A673 (cell line): ENCODE measurements at regions not wholly inside any gene's neighbourhood (a gene's known extent, or its start where the extent isn't known, plus 50 kb on each side); places are given as distances from the start of the nearest gene placed in this dataset.

Source experiments
- BruUV-seq: library from RNA; stranded (reverse); fragments of 400-500 nt; replicated peaks from 2 replicates; lab custom pipeline; 2021; lab: Mats Ljungman, UMichigan
- CTCF ChIA-PET: fragments of 300-600 bp; sonication (Branson Sonifier 250); formaldehyde crosslinking; loops from one replicate; lab custom pipeline; 2022; ENCODE audit warnings: antibody characterized with exemption; lab: Charles Lee
- POLR2A ChIA-PET: fragments of 300-600 bp; sonication (Branson Sonifier 250); formaldehyde crosslinking; loops from one replicate; lab custom pipeline; 2022; ENCODE audit warnings: antibody characterized with exemption; ENCODE audit not compliant: low non-redundant PET; lab: Charles Lee
- DNase-seq: peaks from one replicate; pipeline ENCODE4 v3.0.0-alpha.2; 2015; ENCODE audit warnings: low spot score
- H3K27ac ChIP-seq: fragments of 200-600 bp; sonication (generic); 2 replicates; pipeline ENCODE4 v1.5.1; 2016; ENCODE audit warnings: mixed run types, low read depth, mild to moderate bottlenecking, mixed read lengths, antibody characterized with exemption, low read length; ENCODE audit not compliant: poor library complexity, severe bottlenecking
- H3K27me3 ChIP-seq: fragments of 200-600 bp; sonication (generic); replicated peaks from 2 replicates; pipeline ENCODE4 v1.6.1; 2017; ENCODE audit warnings: mixed run types, low read depth, mild to moderate bottlenecking, mixed read lengths, antibody characterized with exemption, low read length; ENCODE audit not compliant: insufficient read depth, poor library complexity
- H3K36me3 ChIP-seq: fragments of 200-600 bp; sonication (generic); 2 replicates; pipeline ENCODE4 v1.6.1; 2016; ENCODE audit warnings: mixed run types, mild to moderate bottlenecking, mixed read lengths, antibody characterized with exemption, low read length; ENCODE audit not compliant: insufficient read depth, poor library complexity, severe bottlenecking
- H3K4me1 ChIP-seq: fragments of 200-600 bp; sonication (generic); 2 replicates; pipeline ENCODE4 v1.6.1; 2017; ENCODE audit warnings: mixed run types, mild to moderate bottlenecking, mixed read lengths, antibody characterized with exemption, low read length; ENCODE audit not compliant: insufficient read depth, poor library complexity, severe bottlenecking
- H3K4me3 ChIP-seq: fragments of 200-600 bp; sonication (generic); 2 replicates; pipeline ENCODE4 v1.5.1; 2016; ENCODE audit warnings: low read depth, mixed run types, mild to moderate bottlenecking, mixed read lengths, low read length; ENCODE audit not compliant: poor library complexity, severe bottlenecking
- H3K9me3 ChIP-seq: fragments of 200-600 bp; sonication (generic); 2 replicates; pipeline ENCODE4 v1.6.1; 2016; ENCODE audit warnings: mixed run types, low read depth, mild to moderate bottlenecking, mixed read lengths, antibody characterized with exemption, low read length; ENCODE audit not compliant: poor library complexity, severe bottlenecking
- EZH2 ChIP-seq: fragments of 200-600 bp; sonication (generic); IDR thresholded peaks from 2 replicates; pipeline ENCODE4 v1.6.1; 2017; ENCODE audit warnings: borderline replicate concordance, low read depth, mild to moderate bottlenecking, mixed read lengths, antibody characterized with exemption, low read length; ENCODE audit not compliant: poor library complexity, severe bottlenecking
- intact Hi-C: fragments of 100-400 bp; cut with micrococcal nuclease; formaldehyde crosslinking; loops from one replicate; pipeline ENCODE4 v1.10.0; 2022; ENCODE audit not compliant: unreplicated experiment
- TF ChIP-seq, protein P1 (sequence below): fragments of 300-800, 200-600 bp; sonication (generic); conservative IDR thresholded peaks from 2 replicates; pipeline ENCODE4 v1.5.1; 2017; ENCODE audit warnings: low read depth, mild to moderate bottlenecking, antibody characterized with exemption, low read length, moderate library complexity, mixed read lengths

DNA sequence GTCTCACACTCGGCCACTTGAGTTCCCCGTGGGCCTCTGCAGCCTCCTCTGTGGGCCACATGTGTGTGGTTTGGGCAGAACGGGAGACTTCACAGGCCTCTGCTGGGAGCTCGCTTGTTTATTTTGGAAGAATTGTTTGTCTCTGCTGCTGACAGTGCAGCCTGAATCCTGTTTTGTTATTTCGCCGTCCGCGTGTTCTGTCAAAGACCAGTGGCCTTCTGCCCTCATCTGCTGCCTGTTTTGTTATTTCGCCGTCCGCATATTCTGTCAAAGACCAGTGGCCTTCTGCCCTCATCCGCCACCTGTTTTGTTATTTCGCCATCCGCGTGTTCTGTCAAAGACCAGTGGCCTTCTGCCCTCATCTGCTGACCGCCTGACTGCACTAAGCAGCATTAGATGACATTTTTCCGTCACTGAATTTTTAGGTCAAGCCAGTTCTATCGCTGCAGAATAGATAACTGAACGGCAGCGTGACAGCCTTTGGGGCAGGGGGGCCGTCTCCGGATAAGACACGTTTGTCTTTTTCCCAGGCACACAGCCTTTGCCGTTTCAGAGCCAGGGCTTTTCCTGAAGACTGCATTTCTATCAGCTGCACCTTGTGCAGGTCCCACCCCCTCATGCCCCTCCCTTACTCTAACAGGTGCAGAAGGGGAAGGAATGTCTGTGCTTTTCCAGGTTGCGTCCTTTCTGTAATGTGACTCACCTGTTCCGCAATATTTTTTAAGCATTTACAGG lies 158.5 kb upstream of the AFDN start:
- BruUV-seq, result no TSS peak
- no peaks in the 10 kb centered on the region for H3K36me3 ChIP-seq
- H3K27me3 ChIP-seq, result no peaks in the 10 kb centered on the region
- ChIA-PET CTCF (no interaction called here), POLR2A (no interaction called here)
- H3K4me3 ChIP-seq, result no peak overlapping the region
- no peaks in the 10 kb centered on the region for H3K9me3 ChIP-seq
- no peaks in the 10 kb centered on the region for H3K4me1 ChIP-seq
- intact Hi-C loops, result no loop called here
- DNase-seq, result no peak
- TF ChIP-seq, protein P1, sequence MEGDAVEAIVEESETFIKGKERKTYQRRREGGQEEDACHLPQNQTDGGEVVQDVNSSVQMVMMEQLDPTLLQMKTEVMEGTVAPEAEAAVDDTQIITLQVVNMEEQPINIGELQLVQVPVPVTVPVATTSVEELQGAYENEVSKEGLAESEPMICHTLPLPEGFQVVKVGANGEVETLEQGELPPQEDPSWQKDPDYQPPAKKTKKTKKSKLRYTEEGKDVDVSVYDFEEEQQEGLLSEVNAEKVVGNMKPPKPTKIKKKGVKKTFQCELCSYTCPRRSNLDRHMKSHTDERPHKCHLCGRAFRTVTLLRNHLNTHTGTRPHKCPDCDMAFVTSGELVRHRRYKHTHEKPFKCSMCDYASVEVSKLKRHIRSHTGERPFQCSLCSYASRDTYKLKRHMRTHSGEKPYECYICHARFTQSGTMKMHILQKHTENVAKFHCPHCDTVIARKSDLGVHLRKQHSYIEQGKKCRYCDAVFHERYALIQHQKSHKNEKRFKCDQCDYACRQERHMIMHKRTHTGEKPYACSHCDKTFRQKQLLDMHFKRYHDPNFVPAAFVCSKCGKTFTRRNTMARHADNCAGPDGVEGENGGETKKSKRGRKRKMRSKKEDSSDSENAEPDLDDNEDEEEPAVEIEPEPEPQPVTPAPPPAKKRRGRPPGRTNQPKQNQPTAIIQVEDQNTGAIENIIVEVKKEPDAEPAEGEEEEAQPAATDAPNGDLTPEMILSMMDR, result no peak
- no peak for TF ChIP-seq EZH2
- H3K27ac ChIP-seq, result no peak overlapping the region

- ChIA-PET CTCF (no interaction called here), POLR2A (no interaction called here)
- Histone ChIP-seq H3K9me3 (no peaks in the 10 kb centered on the region), H3K36me3 (no peaks in the 10 kb centered on the region), H3K4me1 (no peaks in the 10 kb centered on the region), H3K27ac (no peak overlapping the region), H3K4me3 (no peak overlapping the region), H3K27me3 (no peaks in the 10 kb centered on the region)
- no TSS peak for BruUV-seq
- no peak for TF ChIP-seq EZH2
- TF ChIP-seq, protein P1, result no peak
- DNase-seq, result no peak
- intact Hi-C loops, result no loop called here
Observed at GRCh38 chr6:167668754-167669552, 157.8 kb upstream of the AFDN start.

GRCh38 chr6:167669553-167669849 lies 157.2 kb upstream of the AFDN start:
- Histone ChIP-seq H3K4me3 (no peak overlapping the region), H3K27me3 (no peaks in the 10 kb centered on the region), H3K9me3 (no peaks in the 10 kb centered on the region), H3K4me1 (no peaks in the 10 kb centered on the region), H3K27ac (no peak overlapping the region), H3K36me3 (no peaks in the 10 kb centered on the region)
- POLR2A ChIA-PET, result no interaction called here
- no peak for DNase-seq
- CTCF ChIA-PET, result no interaction called here
- BruUV-seq, result no TSS peak
- no peak for TF ChIP-seq EZH2
- TF ChIP-seq, protein P1, result no peak
- intact Hi-C loops, result no loop called here
